H1 (cell line): ENCODE measurements at regions not wholly inside any gene's neighbourhood (a gene's known extent, or its start where the extent isn't known, plus 50 kb on each side); places are given as distances from the start of the nearest gene placed in this dataset.

Source experiments
- ATF2 ChIP-seq: IDR thresholded peaks from 2 replicates; pipeline ENCODE4 v1.6.1; 2012; ENCODE audit warnings: low read length, inconsistent platforms

- TF ChIP-seq ATF2, result no peak
Measured at GRCh38 chr4:119930546-119930945, 136.1 kb downstream of the MAD2L1 start (continued).
